ENCODE measurements at regions not wholly inside any gene's neighbourhood (a gene's known extent, or its start where the extent isn't known, plus 50 kb on each side); places are given as distances from the start of the nearest gene placed in this dataset.

DNA sequence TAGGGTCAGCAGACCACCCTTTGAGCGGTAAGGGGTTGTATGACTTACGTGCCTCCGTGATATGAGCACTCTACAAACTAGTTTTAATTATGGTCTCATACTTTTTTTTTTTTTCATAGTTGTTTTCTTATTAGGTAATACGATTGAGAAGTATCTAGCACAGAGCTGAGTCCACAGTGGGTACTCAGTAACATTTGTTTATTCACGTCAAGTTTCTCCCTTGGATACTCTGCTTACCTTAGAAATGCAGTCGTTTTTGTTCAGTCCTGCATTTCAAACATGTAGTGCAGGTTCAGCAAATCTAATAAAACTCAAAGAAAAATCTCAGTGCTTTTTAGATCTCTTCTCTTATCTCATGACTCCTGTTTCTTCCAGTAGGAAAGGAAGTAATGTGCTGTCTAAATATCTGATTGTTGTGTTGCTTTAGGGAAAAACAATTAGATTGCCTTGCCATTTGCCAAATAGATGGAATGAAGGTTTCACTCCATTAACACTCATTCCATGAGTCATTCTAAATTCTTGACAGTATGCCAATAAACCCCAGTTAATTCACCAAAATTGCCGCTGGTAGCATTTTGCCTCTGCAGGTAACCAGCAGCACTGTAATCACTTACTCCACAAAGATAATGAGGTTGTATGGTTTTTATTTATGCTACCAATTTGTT, 118.9 kb downstream of the PTCSC3 start:
- H3K36me3 ChIP-seq: no peaks in the 10 kb centered on the region

DNA sequence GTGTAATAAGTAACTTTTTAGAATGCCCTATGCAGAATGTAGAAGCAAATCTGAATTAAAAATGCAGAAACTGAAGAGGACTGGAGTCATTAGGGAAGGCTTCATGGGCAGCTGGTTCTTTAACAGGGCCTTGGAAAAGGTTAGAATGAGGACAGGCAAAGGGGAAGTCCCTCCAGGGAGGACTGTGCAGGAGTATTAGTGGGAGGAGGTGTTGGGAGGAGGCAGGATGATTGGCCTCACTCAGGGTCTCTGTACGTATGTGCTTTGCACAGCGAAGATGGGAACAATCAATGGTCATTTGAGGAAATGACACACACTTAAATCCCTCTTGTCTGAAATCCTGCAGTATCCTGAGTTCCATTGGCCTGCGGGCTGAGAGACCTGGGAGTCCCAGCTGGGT, 119.7 kb downstream of the PTCSC3 start:
- no peaks in the 10 kb centered on the region for H3K36me3 ChIP-seq
- no peaks in the 10 kb centered on the region for H3K9me3 Mint-ChIP-seq
- no peak overlapping the region for H3K4me3 Mint-ChIP-seq
- no peak overlapping the region for H3K4me2 ChIP-seq
- H3K4me1 Mint-ChIP-seq: peaks cover 3% of the 10 kb centered on the region
- H3F3A ChIP-seq (ENCODE audit: low read depth): no peaks in the 10 kb centered on the region
- no peaks in the 10 kb centered on the region for H3K9me3 ChIP-seq (ENCODE audit: low read depth)
- no peaks in the 10 kb centered on the region for H3K36me3 Mint-ChIP-seq
- no peaks in the 10 kb centered on the region for H4K20me1 ChIP-seq (ENCODE audit: low read depth)
- no peak overlapping the region for H3K4me3 ChIP-seq
- peaks cover 4% of the 10 kb centered on the region for H3K27me3 Mint-ChIP-seq (ENCODE audit: insufficient read depth, low read depth)
- no peak overlapping the region for H2AFZ ChIP-seq (replicated peaks)
- TF ChIP-seq EZH2phosphoT487 (IDR thresholded peaks at IDR 0.05): no peak
- TF ChIP-seq, protein P1, sequence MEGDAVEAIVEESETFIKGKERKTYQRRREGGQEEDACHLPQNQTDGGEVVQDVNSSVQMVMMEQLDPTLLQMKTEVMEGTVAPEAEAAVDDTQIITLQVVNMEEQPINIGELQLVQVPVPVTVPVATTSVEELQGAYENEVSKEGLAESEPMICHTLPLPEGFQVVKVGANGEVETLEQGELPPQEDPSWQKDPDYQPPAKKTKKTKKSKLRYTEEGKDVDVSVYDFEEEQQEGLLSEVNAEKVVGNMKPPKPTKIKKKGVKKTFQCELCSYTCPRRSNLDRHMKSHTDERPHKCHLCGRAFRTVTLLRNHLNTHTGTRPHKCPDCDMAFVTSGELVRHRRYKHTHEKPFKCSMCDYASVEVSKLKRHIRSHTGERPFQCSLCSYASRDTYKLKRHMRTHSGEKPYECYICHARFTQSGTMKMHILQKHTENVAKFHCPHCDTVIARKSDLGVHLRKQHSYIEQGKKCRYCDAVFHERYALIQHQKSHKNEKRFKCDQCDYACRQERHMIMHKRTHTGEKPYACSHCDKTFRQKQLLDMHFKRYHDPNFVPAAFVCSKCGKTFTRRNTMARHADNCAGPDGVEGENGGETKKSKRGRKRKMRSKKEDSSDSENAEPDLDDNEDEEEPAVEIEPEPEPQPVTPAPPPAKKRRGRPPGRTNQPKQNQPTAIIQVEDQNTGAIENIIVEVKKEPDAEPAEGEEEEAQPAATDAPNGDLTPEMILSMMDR (IDR thresholded peaks at IDR 0.05): no peak
- no peak for TF ChIP-seq EZH2 (IDR thresholded peaks at IDR 0.05)
- H3K79me2 ChIP-seq (ENCODE audit: low read depth): no peaks in the 10 kb centered on the region
- no peak overlapping the region for H3K9ac ChIP-seq
- H3K27me3 ChIP-seq: no peaks in the 10 kb centered on the region
- no peak overlapping the region for H3K27ac ChIP-seq
- DNase-seq (ENCODE audit: low spot score): no peak
- peaks cover 13% of the 10 kb centered on the region for H3K4me1 ChIP-seq
- no peak overlapping the region for H3K27ac Mint-ChIP-seq

More for the DNA sequence above, 118.9 kb downstream of the PTCSC3 start:
- H3K4me1 ChIP-seq: peaks cover 13% of the 10 kb centered on the region
- Mint-ChIP-seq H3K4me3 (no peak overlapping the region), H3K4me1 (peaks cover 3% of the 10 kb centered on the region), H3K36me3 (no peaks in the 10 kb centered on the region), H3K27me3 (ENCODE audit: insufficient read depth, low read depth) (peaks cover 4% of the 10 kb centered on the region), H3K27ac (no peak overlapping the region), H3K9me3 (no peaks in the 10 kb centered on the region)
- DNase-seq (ENCODE audit: low spot score): no peak
- H3K27ac ChIP-seq: no peak overlapping the region
- no peaks in the 10 kb centered on the region for H3K79me2 ChIP-seq (ENCODE audit: low read depth)
- H3F3A ChIP-seq (ENCODE audit: low read depth): no peaks in the 10 kb centered on the region
- H3K9ac ChIP-seq: no peak overlapping the region
- TF ChIP-seq, protein P1 (IDR thresholded peaks at IDR 0.05): no peak
- TF ChIP-seq EZH2 (IDR thresholded peaks at IDR 0.05): no peak
- TF ChIP-seq EZH2phosphoT487 (IDR thresholded peaks at IDR 0.05): no peak
- no peaks in the 10 kb centered on the region for H3K27me3 ChIP-seq
- H4K20me1 ChIP-seq (ENCODE audit: low read depth): no peaks in the 10 kb centered on the region
- H3K9me3 ChIP-seq (ENCODE audit: low read depth): no peaks in the 10 kb centered on the region
- no peak overlapping the region for H2AFZ ChIP-seq (replicated peaks)
- H3K4me2 ChIP-seq: no peak overlapping the region
- no peak overlapping the region for H3K4me3 ChIP-seq

DNA sequence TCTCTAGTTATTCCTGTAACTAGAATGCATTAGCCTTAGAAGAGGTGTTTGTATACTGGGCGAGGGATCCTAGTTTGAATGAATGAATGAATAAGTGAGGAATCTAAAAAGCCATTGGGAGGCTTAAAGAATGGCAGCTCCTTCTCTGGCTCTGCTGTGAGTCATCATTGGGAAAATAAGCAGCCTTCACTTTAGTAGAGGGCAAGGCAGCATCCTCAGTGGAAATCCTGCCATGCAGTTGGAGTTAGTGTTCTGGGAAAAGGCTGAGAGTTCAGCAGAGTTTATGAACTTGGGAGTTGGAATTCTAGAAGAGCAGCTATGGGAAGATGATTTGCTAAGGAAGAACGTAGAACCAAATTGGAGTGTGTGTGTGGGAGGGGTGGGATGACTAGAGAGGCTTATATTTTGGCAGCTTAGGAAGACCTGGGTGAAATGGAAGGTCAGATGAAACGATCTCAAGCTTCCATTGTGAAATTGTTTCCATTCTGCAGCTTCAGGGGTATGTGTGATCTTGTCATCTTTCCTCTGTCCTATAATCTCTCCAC, 120.8 kb downstream of the PTCSC3 start:
- no peak overlapping the region for H3K4me3 ChIP-seq
- Mint-ChIP-seq H3K4me1 (peaks cover 3% of the 10 kb centered on the region), H3K4me3 (no peak overlapping the region), H3K27me3 (ENCODE audit: insufficient read depth, low read depth) (peaks cover 2% of the 10 kb centered on the region), H3K27ac (no peak overlapping the region), H3K36me3 (no peaks in the 10 kb centered on the region), H3K9me3 (no peaks in the 10 kb centered on the region)
- H2AFZ ChIP-seq (replicated peaks): no peak overlapping the region
- no peak for DNase-seq (ENCODE audit: low spot score)
- TF ChIP-seq, protein P1 (IDR thresholded peaks at IDR 0.05): no peak
- TF ChIP-seq EZH2 (IDR thresholded peaks at IDR 0.05): no peak
- no peak for TF ChIP-seq EZH2phosphoT487 (IDR thresholded peaks at IDR 0.05)
- no peaks in the 10 kb centered on the region for H4K20me1 ChIP-seq (ENCODE audit: low read depth)
- H3K27ac ChIP-seq: no peak overlapping the region
- H3K9ac ChIP-seq: no peak overlapping the region
- no peaks in the 10 kb centered on the region for H3K9me3 ChIP-seq (ENCODE audit: low read depth)
- H3K27me3 ChIP-seq: no peaks in the 10 kb centered on the region
- H3K36me3 ChIP-seq: no peaks in the 10 kb centered on the region
- peaks cover 13% of the 10 kb centered on the region for H3K4me1 ChIP-seq
- H3F3A ChIP-seq (ENCODE audit: low read depth): no peaks in the 10 kb centered on the region
- H3K4me2 ChIP-seq: no peak overlapping the region
- H3K79me2 ChIP-seq (ENCODE audit: low read depth): no peaks in the 10 kb centered on the region
